HG03469 (cell line): ENCODE measurements at regions not wholly inside any gene's neighbourhood (a gene's known extent, or its start where the extent isn't known, plus 50 kb on each side); places are given as distances from the start of the nearest gene placed in this dataset.

Experiments
- ATAC-seq: cut with Tn5 transposase; IDR thresholded peaks from one replicate; pipeline ENCODE4 v1.9.1; 2021; ENCODE audit warnings: mild to moderate bottlenecking, moderate library complexity, moderate number of reproducible peaks; ENCODE audit not compliant: unreplicated experiment

DNA sequence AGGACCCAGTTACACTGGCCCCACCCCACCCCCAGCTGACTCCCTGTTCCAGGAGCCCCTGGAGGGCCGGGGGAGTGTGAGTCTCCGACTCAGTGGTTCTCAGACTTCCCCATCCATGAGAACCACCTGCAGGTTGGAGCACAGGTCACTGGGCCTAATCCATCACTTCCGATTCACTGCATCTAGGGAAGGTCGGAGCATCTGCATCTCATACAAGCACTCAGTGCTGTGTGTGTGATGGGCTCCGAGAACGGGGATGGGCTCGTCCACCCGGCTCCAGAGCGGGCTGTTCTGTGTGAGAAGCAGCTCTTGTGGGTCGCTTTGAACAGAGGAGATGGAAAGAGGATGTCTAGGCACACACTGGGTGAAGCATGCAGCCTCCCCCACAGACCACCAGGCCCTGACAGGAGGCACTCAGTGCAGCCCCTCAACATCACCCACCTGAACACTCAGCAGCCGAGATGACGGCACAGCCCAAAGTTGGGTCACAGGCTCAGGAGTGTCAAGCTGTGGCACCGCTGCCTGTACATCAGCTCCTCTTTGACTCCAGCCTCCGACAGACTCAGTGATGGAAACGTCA is 541.4 kb downstream of the BRD1 start:
- no peak for ATAC-seq

DNA sequence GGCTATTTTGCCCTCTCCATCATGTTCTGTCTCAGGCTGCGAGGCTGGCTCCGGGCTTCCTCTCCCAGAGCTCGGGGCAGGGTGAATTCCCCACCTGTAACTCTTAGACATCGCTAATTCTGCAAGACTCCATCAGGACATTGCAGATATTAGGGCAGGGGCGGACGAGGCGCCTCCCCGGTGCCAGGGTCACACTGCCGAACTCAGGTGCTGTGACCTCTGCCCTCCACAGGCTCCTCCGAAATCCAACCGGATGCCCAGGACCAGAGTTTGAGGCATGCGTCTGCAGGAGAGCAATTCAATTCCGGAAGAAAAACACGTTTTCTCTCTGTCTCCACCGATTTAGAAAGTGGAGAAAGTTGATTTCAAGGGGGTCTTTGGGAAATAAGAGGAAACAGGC is 542.7 kb downstream of the BRD1 start:
- no peak for ATAC-seq

DNA sequence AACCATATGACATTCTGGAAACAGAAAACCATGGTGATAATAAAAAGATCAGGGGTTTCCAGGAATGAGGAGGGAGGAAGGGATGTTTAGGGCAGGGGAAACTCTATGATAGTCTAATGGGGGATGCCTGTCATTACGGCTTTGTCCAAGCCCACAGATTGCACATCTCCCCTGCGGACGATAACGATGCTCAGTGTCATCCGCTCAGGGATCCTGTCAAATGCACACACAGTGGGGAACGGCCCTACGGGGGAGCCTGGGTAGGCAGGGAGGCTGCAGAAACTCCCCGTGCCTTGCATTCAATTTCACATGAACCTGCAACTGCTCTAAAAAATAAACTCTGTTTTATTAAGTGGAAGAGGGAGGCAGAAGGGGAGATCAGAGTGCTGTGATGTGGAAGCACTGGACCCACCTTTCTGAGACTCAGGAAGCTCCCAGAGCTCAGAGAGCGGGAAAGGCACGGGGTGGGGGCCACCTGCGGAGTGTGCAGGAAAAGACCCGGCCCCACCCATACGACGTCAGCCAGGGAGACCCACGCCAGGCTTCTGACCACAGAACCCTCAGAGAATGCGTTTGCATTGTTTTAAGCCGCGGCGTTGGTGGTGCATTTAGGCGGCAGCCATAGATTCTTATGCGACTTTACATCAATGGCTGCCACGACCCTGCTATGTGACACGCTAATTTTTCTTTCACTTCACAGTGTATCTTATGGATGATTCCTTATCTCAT is 543.5 kb downstream of the BRD1 start:
- no peak for ATAC-seq

DNA sequence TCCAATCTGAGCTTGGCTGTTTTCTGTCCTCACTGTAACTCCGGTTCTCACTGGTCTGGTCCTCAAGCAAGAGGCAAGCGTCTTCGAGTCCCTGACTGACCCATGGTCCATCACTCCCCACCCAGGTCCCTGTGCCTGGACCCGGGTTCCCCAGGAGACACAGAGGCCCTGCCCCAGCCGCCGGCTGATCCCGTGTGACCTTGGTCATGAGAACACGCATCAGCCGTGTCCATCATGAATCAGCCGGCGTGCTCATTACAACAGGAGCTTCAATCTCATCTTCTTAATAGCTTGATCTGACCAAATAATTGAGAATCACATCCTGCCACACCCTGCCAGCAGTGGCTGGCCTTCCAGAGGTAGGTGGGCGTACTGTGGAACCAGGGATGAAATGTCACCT is 545.1 kb downstream of the BRD1 start:
- ATAC-seq: no peak

DNA sequence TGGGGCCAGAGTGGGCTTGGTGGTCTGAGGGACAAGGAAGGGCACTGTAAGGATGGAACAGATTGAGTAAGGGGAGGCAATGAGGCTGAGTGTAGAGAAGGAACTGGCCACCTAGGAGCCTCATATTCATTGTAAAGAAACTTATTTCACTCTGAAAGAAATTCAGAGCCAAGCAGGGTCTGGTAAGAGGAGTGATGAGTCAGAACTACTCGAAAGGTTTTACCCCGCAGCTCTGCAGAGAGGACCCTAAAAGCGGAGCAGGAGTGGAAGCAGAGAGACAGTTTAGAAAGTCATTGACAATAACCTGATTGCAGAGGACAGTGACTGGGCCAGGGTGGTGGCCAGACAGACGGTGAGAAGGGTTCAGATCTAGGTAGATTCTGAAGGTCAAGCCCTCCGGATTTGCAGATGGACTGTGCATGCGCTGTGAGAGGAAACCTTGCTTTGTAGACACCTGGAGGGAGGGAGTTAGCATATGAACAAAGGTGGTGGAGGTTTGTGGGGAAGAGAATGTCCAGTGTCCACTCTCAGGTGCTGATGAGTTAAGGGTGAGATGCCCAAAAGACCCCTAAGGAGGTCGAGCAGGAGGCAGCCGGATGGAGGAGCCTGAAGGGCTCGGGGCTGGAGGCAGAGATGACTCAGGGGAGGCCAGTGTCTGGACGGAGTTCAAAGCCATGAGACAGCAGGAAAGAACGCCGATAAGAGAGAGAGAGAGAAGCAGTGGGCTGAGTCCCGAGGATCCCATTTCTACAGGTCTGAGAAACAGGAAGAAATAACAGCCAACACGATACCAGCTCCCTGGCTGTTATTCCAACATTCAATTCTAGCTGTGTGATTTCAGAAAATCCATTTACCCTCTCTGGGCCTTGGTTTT is 546.0 kb downstream of the BRD1 start:
- ATAC-seq: no peak

DNA sequence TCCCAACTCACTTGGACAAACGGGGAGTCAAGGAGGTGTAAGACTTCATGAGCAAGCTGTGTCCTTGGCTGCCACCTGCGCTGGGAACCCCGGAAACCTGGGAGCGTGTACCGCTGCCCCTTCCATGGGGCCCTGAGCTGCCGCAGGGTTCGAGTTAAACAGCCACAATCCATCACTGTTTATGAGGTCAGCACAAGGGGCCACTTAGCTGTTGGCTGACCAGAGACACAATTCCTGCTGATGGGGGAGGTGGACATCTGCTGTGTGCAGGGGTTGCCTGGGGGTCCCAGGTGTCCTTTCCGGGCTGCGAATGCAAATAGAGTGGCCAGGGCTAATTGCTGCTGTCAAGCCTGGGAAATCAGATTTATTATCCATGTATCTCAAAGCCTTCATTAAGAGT is 549.3 kb downstream of the BRD1 start:
- ATAC-seq: no peak

DNA sequence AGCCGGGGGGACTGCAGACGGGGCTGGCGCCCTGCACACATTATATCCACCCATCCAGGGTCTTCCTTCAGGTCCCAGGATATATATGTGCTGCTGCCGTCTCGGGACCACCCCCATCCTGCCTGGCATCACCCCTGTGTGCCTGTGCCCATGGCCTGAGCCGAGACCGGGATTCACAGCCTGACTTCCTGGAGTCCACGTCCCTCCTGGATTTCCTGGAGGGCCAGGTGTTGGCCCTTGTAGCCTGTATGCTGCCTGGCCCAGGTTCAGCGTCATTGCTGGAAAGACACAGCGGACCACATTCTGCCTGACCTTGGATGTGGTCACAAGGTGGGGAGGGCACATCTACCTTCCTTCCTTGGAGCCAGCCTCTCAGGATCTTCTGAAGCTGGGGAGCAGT is 551.1 kb downstream of the BRD1 start:
- ATAC-seq: no peak

DNA sequence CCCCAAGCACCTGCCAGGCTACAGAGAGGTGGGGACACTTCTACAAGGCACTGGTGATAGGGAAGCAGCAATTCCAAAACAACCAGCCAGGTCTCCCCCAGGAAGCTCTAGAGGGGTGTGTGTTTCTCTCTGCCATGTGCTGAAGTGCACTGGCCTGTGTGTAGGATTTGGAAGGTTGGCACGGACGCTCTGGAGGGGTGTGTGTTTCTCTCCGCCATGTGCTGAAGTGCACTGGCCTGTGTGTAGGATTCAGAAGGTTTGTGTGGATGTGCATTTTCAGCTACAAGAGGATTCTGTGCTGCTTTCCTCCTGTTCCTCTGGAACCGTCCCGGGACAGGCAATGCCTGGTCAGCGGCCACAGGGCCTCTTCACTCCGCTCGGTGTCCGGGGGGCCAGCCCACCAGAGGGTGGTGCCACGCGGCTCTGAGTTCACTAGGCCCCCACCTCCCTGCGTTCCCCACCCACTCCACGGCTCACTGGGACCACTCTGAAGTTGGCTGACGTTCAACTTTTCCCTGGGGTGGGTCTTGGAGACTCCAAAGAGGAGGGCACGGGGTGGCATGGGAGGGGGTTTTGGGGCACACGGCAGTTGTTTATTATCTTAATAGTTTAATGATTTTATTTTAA is 552.8 kb downstream of the BRD1 start:
- no peak for ATAC-seq

DNA sequence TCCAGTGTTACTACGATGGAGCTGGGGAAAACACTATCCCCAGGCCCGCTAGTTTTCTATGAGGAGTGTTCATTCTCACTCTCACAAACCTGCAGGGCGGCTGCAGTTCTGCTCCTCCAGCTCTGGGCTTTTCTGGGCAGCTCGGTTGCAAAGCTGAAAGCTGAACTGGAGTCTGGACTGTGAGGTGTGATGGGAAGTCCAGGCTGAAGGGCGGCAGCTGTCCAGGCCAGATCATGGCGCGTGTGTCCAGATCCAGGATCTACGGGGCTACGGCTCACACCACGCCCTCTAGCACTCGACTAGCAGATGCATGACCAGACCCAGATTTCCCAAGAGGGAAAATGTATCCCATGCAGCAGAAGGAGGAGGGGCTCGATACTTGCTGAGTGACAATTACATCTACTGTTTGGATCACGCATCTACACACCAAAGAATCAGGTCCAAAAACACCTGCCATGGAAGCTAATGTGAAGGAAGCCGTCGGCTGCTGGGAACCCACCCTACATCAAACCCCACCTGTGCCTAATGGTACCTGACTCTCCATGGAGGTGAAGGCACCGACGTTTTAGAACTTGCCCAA is 555.0 kb downstream of the BRD1 start:
- no peak for ATAC-seq

DNA sequence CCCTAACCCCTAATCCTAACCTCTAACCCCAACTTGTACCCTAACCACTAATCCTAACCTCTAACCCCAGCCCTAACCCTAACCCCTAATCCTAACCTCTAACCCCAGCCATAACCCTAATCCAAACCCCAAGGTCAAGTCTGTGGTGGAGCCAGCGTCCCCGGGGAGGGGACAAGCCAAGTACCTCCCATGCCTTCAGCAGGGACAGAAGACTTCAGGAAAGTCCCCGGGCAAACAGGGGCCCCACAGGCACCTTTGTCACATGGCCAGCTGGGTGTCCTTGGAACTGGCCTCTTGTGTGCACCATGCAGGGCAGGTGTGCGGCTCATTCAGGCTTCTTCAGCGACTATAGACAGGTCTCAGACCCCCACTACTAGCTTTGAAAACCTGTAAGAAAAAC is 555.8 kb downstream of the BRD1 start:
- ATAC-seq: no peak

DNA sequence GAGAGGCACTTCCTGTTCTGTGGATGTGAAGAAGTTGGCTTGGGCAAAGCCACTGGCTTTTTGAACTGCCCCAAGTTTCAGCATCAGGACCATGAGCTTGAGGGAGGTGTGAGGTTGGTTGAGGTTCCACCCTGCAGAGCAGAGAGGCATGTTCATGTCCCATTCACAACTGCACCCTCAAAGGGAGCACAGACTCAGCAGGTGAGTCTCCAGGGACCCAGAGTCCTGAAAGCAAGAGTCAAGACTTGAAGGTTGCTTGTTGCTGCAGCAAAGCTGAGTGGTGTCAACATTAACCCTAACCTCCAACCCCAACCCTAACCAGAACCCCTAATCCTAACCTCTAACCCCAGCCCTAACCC is 556.3 kb downstream of the BRD1 start:
- ATAC-seq: no peak

DNA sequence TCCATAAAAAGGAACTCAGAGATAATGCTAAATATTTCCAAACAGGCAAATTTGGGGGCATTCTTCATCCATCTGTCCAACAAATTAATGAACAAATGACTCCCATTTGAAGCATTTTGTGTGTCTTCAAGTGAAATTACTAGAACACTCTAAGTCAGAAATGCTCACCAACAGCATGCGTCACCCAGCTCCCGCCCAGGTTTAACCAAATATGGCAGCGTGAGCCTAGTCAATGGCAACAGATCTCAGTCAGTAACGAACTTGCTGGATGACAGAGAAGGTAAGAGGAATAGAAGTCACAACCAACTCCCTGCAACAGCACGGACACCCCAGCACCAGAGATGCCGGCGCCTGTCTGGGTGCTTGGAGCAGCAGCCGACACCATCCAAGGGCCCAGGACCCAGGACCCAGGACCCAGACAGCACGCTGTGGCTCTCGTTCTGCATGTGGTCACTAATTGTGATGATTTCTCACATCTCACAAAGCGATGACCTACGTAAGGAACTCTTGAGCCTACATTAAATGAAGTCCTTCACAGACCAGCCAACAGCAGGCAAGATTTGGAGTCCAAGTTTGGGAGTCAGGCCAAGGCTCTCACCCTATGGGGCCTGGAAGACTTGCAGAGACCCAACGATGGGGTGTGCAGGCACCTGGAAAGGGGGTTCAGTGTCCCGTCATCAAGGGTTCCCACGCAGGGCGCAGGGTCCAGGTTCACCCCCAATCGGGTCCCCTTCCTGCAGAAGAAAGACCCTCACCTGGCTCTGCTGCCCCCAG is 556.9 kb downstream of the BRD1 start:
- ATAC-seq: no peak

DNA sequence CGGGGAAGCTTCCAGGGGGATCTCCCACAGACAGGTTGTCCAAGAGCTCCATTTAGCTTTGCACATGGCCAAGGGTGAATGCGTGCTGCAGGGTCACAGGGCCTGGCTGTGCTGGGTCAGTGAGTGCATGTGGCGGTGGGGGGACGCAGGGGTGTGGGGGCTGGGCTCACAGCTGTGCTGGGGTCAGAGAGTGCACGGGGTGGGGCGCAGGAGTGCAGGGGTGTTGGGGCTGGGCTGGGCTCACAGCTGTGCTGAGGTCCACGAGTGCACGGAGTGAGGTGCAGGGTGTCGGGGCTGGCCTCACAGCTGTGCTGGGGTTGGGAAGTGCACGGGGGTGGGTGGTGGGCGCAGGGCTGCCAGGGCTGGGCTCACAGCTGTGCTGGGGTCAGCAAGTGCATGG is 557.7 kb downstream of the BRD1 start:
- no peak for ATAC-seq

DNA sequence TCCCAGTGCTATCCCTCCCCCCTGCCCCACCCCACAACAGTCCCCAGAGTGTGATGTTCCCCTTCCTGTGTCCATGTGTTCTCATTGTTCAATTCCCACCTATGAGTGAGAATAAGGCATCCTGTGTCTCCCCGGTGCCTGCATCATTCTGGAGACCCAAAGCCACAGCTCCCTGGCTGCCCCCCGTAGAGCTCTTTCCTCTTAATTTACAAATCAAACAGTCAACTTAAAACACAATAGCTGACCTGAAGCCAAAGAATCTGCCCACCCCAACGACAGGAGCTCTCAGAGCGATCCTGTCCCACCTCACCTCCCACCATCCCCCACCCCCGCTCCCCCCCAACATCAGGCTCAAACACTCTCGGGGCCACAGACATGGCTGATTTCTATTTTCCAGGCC is 558.3 kb downstream of the BRD1 start:
- no peak for ATAC-seq

DNA sequence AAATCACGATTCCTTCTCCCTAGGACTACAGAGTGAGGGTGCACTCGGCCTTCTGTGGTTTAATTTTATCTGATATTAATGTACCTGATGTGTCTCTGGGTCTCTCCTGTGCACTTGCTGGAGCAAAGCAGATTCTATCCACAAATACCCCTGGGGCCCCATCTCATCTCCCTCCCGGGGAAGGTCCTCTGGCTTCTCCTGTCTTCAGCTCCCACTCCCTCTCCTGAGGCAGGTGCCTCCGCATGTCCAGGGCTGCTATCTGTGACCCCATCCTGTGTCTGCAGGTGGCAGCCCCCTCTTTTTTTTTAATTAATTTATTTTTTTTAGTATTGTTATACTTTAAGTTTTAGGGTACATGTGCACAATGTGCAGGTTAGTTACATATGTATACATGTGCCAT is 558.7 kb downstream of the BRD1 start:
- no peak for ATAC-seq

DNA sequence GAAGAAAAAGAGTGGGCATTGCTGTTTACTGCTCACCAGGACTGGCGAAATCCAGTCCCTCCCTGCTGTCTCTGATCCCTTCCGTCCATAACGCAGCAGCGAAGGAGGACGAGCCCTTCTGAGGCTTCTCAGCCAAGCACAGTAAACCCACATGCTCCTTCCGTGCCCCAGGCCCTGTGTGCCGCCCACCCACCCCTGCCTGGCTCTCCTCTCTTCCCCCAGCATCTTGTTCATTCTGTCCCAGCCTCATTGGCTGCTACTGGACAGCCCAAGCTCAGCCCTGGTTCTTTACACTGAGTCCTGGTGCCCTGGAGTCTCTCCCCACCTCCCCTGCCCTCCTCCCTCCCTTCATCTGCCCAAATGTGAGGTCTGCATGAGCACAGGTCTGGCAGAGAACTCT is 559.7 kb downstream of the BRD1 start:
- ATAC-seq: no peak

DNA sequence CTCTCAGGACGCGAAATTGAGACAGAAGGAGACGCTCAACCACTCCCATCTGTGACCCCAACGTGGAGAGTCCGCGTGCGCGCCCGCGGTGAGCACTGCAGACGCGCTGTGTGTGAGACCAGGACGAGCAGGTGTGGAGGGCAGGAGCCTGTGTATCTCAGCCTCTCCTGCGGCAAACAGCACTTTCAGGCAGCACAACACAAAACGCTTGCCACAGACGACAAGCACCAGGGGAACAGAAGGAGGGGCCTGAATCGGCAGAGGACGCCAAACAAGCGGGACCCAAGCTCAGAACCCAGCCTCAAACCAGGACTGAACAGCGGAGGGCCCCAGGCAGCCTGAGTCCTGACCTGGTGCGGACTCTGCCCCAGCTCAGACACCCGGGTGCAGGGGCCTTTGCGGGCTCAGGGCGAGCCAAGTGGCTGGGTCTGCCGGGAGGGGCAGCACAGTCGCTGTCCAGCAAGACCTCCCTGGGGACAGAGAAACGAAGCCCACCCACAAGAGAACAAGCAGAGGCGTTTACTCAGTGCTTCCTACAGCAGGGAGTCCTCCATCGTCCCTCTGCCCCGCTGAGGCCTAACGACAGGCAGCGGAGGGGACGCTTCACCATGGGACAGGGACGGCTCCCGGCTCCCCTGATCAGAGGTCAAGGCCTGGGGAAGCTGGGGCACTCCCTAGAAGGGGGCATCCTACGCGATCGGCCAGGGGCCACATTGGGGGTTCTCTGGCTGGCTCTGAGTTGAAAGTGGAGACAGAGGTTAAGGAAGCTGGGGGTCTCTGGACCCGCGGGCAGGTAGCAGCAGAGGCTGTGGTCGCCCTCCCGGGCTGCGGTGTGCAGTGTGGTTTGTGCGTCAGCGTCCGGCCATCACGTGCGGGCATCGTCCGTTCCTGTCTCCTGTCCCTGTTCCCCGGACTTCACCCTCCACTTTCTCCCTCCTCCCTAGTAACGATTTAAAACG is 560.8 kb downstream of the BRD1 start:
- ATAC-seq: no peak

DNA sequence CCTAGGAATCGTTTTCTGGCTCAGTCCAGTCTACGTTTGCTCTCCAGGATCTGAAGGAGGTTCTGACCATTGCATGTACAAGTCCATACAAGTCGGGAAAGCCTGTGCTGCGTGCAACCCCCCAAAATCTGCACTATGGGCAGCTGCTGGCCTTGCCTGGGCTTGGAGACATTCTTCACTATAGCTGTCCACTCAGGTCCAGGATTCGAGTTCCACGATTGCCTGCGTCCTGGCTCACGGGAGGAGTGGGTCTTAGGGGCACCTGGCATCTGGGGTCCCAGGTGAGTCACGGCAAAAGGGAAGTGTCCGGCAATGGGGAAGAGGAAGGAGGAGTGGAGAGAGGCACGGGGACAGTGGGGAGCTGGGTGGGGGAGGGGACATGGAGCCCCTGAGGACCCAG is 563.0 kb downstream of the BRD1 start:
- no peak for ATAC-seq

DNA sequence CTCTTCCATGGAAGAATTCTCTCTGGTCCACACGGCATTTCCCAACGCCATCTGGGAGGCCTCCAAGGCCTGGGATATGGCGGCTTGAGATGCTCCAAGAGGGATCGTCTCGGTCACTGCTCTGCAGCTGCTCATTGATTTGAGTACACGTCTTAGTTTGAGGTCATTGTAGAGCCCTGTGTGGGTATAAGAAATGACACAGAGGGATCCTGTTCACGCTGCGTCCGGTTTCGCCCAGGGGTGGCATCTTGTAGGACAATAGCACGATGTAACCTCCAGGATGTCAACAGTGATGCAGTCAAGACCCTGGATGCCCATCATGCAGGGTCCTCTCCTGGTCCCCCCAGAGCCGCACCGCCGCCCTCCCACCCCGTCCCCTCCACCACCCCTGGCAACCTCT is 564.6 kb downstream of the BRD1 start:
- no peak for ATAC-seq
